Endothelial cell of umbilical vein (primary cell): ENCODE measurements at regions not wholly inside any gene's neighbourhood (a gene's known extent, or its start where the extent isn't known, plus 50 kb on each side); places are given as distances from the start of the nearest gene placed in this dataset.

ENCODE experiments used
- BruUV-seq: library from RNA; stranded (reverse); fragments of 400-500 nt; replicated peaks from 2 replicates; lab custom pipeline; 2021; lab: Mats Ljungman, UMichigan
- CTCF ChIA-PET: fragments of 300-600, 350-600 bp; sonication (Branson Sonifier 250); formaldehyde crosslinking; loops from one replicate; lab custom pipeline; 2021; ENCODE audit warnings: antibody characterized with exemption, inconsistent platforms; lab: Charles Lee
- POLR2A ChIA-PET: fragments of 300-600, 350-600 bp; sonication (Branson Sonifier 250); formaldehyde crosslinking; loops from one replicate; lab custom pipeline; 2021; ENCODE audit warnings: antibody characterized with exemption, inconsistent platforms; lab: Charles Lee
- DNase-seq: peaks from one replicate; pipeline ENCODE4 v3.0.0-alpha.2; 2011; ENCODE audit warnings: low read depth, low spot score
- FAIRE-seq: peaks from 2 replicates; lab custom pipeline; 2011; peaks lifted over from hg19 to GRCh38; lab: Jason Lieb, UNC
- H2AFZ ChIP-seq: 2 replicates; pipeline ENCODE4 v1.6.0; 2012; ENCODE audit warnings: low read depth, low read length, control low read depth, inconsistent platforms
- H3K27ac ChIP-seq: 2 replicates; pipeline ENCODE4 v1.5.1; 2011; ENCODE audit warnings: low read depth, mild to moderate bottlenecking, control low read depth, low read length, moderate library complexity; ENCODE audit not compliant: insufficient read depth
- H3K27me3 ChIP-seq, 2 experiments: 2 replicates each; pipeline versions ENCODE4 v1.6.0 to v1.6.1; 2011; ENCODE audit warnings: low read length in 2 of 2, mixed read lengths in 1 of 2; ENCODE audit not compliant: control insufficient read depth in 2 of 2, insufficient read depth in 2 of 2
- H3K36me3 ChIP-seq, 2 experiments: 2 replicates in 1 of 2; 3 replicates in 1 of 2; pipeline ENCODE4 v1.5.1; 2011; ENCODE audit warnings: low read length in 2 of 2, mild to moderate bottlenecking in 1 of 2, moderate library complexity in 1 of 2; ENCODE audit not compliant: control insufficient read depth in 2 of 2, insufficient read depth in 2 of 2; ENCODE audit errors: extremely low read depth in 1 of 2
- H3K4me1 ChIP-seq: 3 replicates; pipeline ENCODE4 v1.5.1; 2011; ENCODE audit warnings: mild to moderate bottlenecking, low read length; ENCODE audit not compliant: control insufficient read depth, insufficient read depth; ENCODE audit errors: extremely low read depth
- H3K4me2 ChIP-seq: 2 replicates; pipeline ENCODE4 v1.6.1; 2011; ENCODE audit warnings: low read length, control low read depth, mixed read lengths; ENCODE audit not compliant: insufficient read depth
- H3K4me3 ChIP-seq, 3 experiments: fragments of 200-600 bp in 1 of 3; sonication (generic), shearing (Covaris generic) in 1 of 3; replicated peaks in 1 of 3; 2 replicates each; pipeline ENCODE4 v1.5.1; 2011 to 2016; ENCODE audit warnings: control low read depth in 3 of 3, low read length in 3 of 3, mild to moderate bottlenecking in 2 of 3, inconsistent platforms in 1 of 3, low read depth in 1 of 3, moderate library complexity in 1 of 3; ENCODE audit not compliant: insufficient read depth in 1 of 3
- H3K79me2 ChIP-seq: 2 replicates; pipeline ENCODE4 v1.6.0; 2012; ENCODE audit warnings: low read length, inconsistent platforms; ENCODE audit not compliant: control insufficient read depth, insufficient read depth
- H3K9ac ChIP-seq: replicated peaks from 2 replicates; pipeline ENCODE3; 2011; ENCODE audit warnings: low read length, control low read depth; ENCODE audit not compliant: insufficient read depth; ENCODE audit errors: extremely low read depth
- H3K9me1 ChIP-seq: replicated peaks from 3 replicates; pipeline ENCODE4 v1.6.0; 2011; ENCODE audit warnings: mild to moderate bottlenecking, low read length; ENCODE audit not compliant: control insufficient read depth, insufficient read depth; ENCODE audit errors: extremely low read depth
- H3K9me3 ChIP-seq: replicated peaks from 2 replicates; pipeline ENCODE4 v1.5.1; 2012; ENCODE audit warnings: low read length, inconsistent platforms; ENCODE audit not compliant: control insufficient read depth, insufficient read depth
- H4K20me1 ChIP-seq: replicated peaks from 2 replicates; pipeline ENCODE3; 2011; ENCODE audit warnings: mild to moderate bottlenecking, low read length; ENCODE audit not compliant: control insufficient read depth, insufficient read depth; ENCODE audit errors: extremely low read depth
- FOS ChIP-seq: IDR thresholded peaks from 2 replicates; pipeline ENCODE4 v1.6.1; 2011; ENCODE audit warnings: mild to moderate bottlenecking, low read length, moderate library complexity, borderline replicate concordance; ENCODE audit not compliant: insufficient read depth
- GATA2 ChIP-seq: IDR thresholded peaks from 2 replicates; pipeline ENCODE4 v1.7.0; 2011; ENCODE audit warnings: low read depth, mild to moderate bottlenecking, moderate library complexity, mixed read lengths, low read length; ENCODE audit not compliant: insufficient read length, insufficient read depth
- POLR2A ChIP-seq: IDR thresholded peaks from 2 replicates; pipeline ENCODE4 v1.6.1; 2012; ENCODE audit warnings: low read depth, mild to moderate bottlenecking, control low read depth, low read length
- POLR2AphosphoS5 ChIP-seq: IDR thresholded peaks from 2 replicates; pipeline ENCODE4 v1.6.1; 2012; ENCODE audit warnings: low read depth, mild to moderate bottlenecking, control low read depth, low read length, moderate library complexity; ENCODE audit not compliant: insufficient read depth
- dilution Hi-C: fragments of 300-500 bp; cut with MboI; formaldehyde crosslinking; loops from one replicate; pipeline ENCODE4 v1.15.0; 2019; ENCODE audit warnings: low sequenced_read_pairs; ENCODE audit not compliant: extremely low pct_ligation_motif_present
- intact Hi-C: fragments of 100-400 bp; cut with micrococcal nuclease; formaldehyde crosslinking; loops from one replicate; pipeline ENCODE4 v1.10.0; 2022
- TF ChIP-seq, protein P1 (sequence below), 2 donors: IDR thresholded peaks; 1 replicate in 1 of 2; 2 replicates in 1 of 2; pipeline ENCODE4 v1.5.1; 2011; ENCODE audit warnings: low read length in 2 of 2, mild to moderate bottlenecking in 2 of 2, moderate library complexity in 2 of 2, control low read depth in 1 of 2, inconsistent platforms in 1 of 2, low read depth in 1 of 2; ENCODE audit not compliant: insufficient read depth in 1 of 2; ENCODE audit errors: extremely low read depth in 1 of 2
- TF ChIP-seq, protein P2 (sequence below): IDR thresholded peaks from 2 replicates; pipeline ENCODE4 v1.6.1; 2011; ENCODE audit not compliant: insufficient read depth, insufficient read length

GRCh38 chr11:15490535-15490934 is 375.8 kb downstream of the INSC start:
- H3K9me1 ChIP-seq: no peaks in the 10 kb centered on the region
- TF ChIP-seq GATA2: no peak
- TF ChIP-seq POLR2AphosphoS5: no peak
- no peak for TF ChIP-seq FOS
- CTCF ChIA-PET: no interaction called here
- H3K4me3 ChIP-seq: no peak overlapping the region
- DNase-seq: no peak
- H4K20me1 ChIP-seq: no peaks in the 10 kb centered on the region
- no peak overlapping the region for H3K9ac ChIP-seq
- no peaks in the 10 kb centered on the region for H3K4me1 ChIP-seq
- intact Hi-C loops: no loop called here
- no peak overlapping the region for H3K27ac ChIP-seq
- POLR2A ChIA-PET: no interaction called here
- H2AFZ ChIP-seq: no peak overlapping the region
- no peaks in the 10 kb centered on the region for H3K36me3 ChIP-seq
- no peak for FAIRE-seq
- no TSS peak for BruUV-seq
- H3K9me3 ChIP-seq: peaks cover 8% of the 10 kb centered on the region
- no peaks in the 10 kb centered on the region for H3K79me2 ChIP-seq
- H3K4me2 ChIP-seq: no peak overlapping the region
- dilution Hi-C loops: no loop called here
- no peaks in the 10 kb centered on the region for H3K27me3 ChIP-seq

- no peak overlapping the region for H3K27ac ChIP-seq
- H3K9me3 ChIP-seq: peaks cover 6% of the 10 kb centered on the region
- H3K36me3 ChIP-seq: no peaks in the 10 kb centered on the region
- H3K9me1 ChIP-seq: no peaks in the 10 kb centered on the region
- ChIA-PET POLR2A (no interaction called here), CTCF (no interaction called here)
- no peak overlapping the region for H3K4me2 ChIP-seq
- FAIRE-seq (no peak), DNase-seq (no peak)
- H3K27me3 ChIP-seq: no peaks in the 10 kb centered on the region
- H3K79me2 ChIP-seq: no peaks in the 10 kb centered on the region
- no TSS peak for BruUV-seq
- H3K9ac ChIP-seq: no peak overlapping the region
- intact Hi-C loops (no loop called here), dilution Hi-C loops (no loop called here)
- no peak overlapping the region for H3K4me3 ChIP-seq
- H2AFZ ChIP-seq: no peak overlapping the region
- H3K4me1 ChIP-seq: no peaks in the 10 kb centered on the region
- no peak for TF ChIP-seq POLR2A
- TF ChIP-seq, protein P1, sequence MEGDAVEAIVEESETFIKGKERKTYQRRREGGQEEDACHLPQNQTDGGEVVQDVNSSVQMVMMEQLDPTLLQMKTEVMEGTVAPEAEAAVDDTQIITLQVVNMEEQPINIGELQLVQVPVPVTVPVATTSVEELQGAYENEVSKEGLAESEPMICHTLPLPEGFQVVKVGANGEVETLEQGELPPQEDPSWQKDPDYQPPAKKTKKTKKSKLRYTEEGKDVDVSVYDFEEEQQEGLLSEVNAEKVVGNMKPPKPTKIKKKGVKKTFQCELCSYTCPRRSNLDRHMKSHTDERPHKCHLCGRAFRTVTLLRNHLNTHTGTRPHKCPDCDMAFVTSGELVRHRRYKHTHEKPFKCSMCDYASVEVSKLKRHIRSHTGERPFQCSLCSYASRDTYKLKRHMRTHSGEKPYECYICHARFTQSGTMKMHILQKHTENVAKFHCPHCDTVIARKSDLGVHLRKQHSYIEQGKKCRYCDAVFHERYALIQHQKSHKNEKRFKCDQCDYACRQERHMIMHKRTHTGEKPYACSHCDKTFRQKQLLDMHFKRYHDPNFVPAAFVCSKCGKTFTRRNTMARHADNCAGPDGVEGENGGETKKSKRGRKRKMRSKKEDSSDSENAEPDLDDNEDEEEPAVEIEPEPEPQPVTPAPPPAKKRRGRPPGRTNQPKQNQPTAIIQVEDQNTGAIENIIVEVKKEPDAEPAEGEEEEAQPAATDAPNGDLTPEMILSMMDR (IDR thresholded peaks at IDR 0.05; ENCODE audit: extremely low read depth in 1 of 2, insufficient read depth in 1 of 2, low read depth in 1 of 2, low read length in 2 of 2): no peak
- TF ChIP-seq GATA2: no peak
- TF ChIP-seq POLR2AphosphoS5: no peak
- TF ChIP-seq, protein P2, sequence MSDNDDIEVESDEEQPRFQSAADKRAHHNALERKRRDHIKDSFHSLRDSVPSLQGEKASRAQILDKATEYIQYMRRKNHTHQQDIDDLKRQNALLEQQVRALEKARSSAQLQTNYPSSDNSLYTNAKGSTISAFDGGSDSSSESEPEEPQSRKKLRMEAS: no peak
- no peaks in the 10 kb centered on the region for H4K20me1 ChIP-seq
Measured at GRCh38 chr11:15493066-15493465, 378.3 kb downstream of the INSC start.
